ENCODE measurements at regions not wholly inside any gene's neighbourhood (a gene's known extent, or its start where the extent isn't known, plus 50 kb on each side); places are given as distances from the start of the nearest gene placed in this dataset.

- TF ChIP-seq CTCF (IDR thresholded peaks at IDR 0.05) (no peak), POLR2A (IDR thresholded peaks at IDR 0.05; ENCODE audit: low read depth) (no peak), POLR2AphosphoS5 (IDR thresholded peaks at IDR 0.05) (no peak)
- Histone ChIP-seq H3K27ac (replicated peaks in 1 of 4) (no peak overlapping the region), H3K4me1 (peaks cover 0 to 12% (median 5%) of the 10 kb centered on the region in 4 donors), H3K9me3 (no peaks in the 10 kb centered on the region), H3K36me3 (no peaks in the 10 kb centered on the region), H3K4me3 (no peak overlapping the region), H3K27me3 (no peaks in the 10 kb centered on the region)
- no peak for DNase-seq (ENCODE audit: extremely low spot score)
- 88% methylated on average over 2 of the region's 2 CpGs for WGBS
- intact Hi-C loops (cut with DNase I) = no loop called here
These were observed 276.0 kb downstream of the HS3ST1 start for GRCh38 chr4:11152684-11153083.

GRCh38 chr4:11151500-11151899 lies 277.2 kb downstream of the HS3ST1 start:
- intact Hi-C loops (cut with DNase I) = no loop called here
- TF ChIP-seq CTCF (IDR thresholded peaks at IDR 0.05) (no peak), EP300 (IDR thresholded peaks at IDR 0.05) (no peak), POLR2AphosphoS5 (IDR thresholded peaks at IDR 0.05) (no peak), POLR2A (IDR thresholded peaks at IDR 0.05; ENCODE audit: low read depth) (no peak)
- 84% methylated on average over 5 of the region's 5 CpGs for WGBS

GRCh38 chr4:11149612-11150259 lies 279.0 kb downstream of the HS3ST1 start:
- H3K27me3 ChIP-seq = no peaks in the 10 kb centered on the region
- H3K36me3 ChIP-seq = no peaks in the 10 kb centered on the region
- no peaks in the 10 kb centered on the region for H3K9me3 ChIP-seq
- intact Hi-C loops (cut with DNase I) = no loop called here
- 91% methylated on average over 4 of the region's 4 CpGs for WGBS
- TF ChIP-seq EP300 (IDR thresholded peaks at IDR 0.05) (no peak), CTCF (IDR thresholded peaks at IDR 0.05) (no peak), POLR2A (IDR thresholded peaks at IDR 0.05; ENCODE audit: low read depth) (no peak), POLR2AphosphoS5 (IDR thresholded peaks at IDR 0.05) (no peak)
- H3K4me3 ChIP-seq = no peak overlapping the region
- H3K27ac ChIP-seq (replicated peaks in 1 of 4) = no peak overlapping the region
- H3K4me1 ChIP-seq = peaks cover 0 to under 1% (median under 1%) of the 10 kb centered on the region in 4 donors
- DNase-seq (ENCODE audit: extremely low spot score) = no peak

More at GRCh38 chr4:11151500-11151899, 277.2 kb downstream of the HS3ST1 start:
- no peaks in the 10 kb centered on the region for H3K36me3 ChIP-seq
- H3K4me1 ChIP-seq = peaks cover 0 to 12% (median 5%) of the 10 kb centered on the region in 4 donors
- H3K4me3 ChIP-seq = no peak overlapping the region
- no peak for DNase-seq (ENCODE audit: extremely low spot score)
- no peaks in the 10 kb centered on the region for H3K27me3 ChIP-seq
- no peak overlapping the region for H3K27ac ChIP-seq (replicated peaks in 1 of 4)
- no peaks in the 10 kb centered on the region for H3K9me3 ChIP-seq

GRCh38 chr4:11139871-11140270 lies 288.8 kb downstream of the HS3ST1 start:
- H3K9me3 ChIP-seq = no peaks in the 10 kb centered on the region
- no peaks in the 10 kb centered on the region for H3K36me3 ChIP-seq
- no peak overlapping the region for H3K4me3 ChIP-seq
- H3K27me3 ChIP-seq = no peaks in the 10 kb centered on the region
- H3K4me1 ChIP-seq = no peaks in the 10 kb centered on the region
- no peak for TF ChIP-seq POLR2AphosphoS5 (IDR thresholded peaks at IDR 0.05)
- no peak for TF ChIP-seq CTCF (IDR thresholded peaks at IDR 0.05)
- TF ChIP-seq POLR2A (IDR thresholded peaks at IDR 0.05; ENCODE audit: low read depth) = no peak
- TF ChIP-seq EP300 (IDR thresholded peaks at IDR 0.05) = no peak
- WGBS = 82% methylated on average over 1 of the region's 1 CpG
- intact Hi-C loops (cut with DNase I) = no loop called here
- no peak for DNase-seq (ENCODE audit: extremely low spot score)
- no peak overlapping the region for H3K27ac ChIP-seq (replicated peaks in 1 of 4)

- Histone ChIP-seq H3K9me3 (no peaks in the 10 kb centered on the region), H3K4me1 (no peaks in the 10 kb centered on the region), H3K27ac (replicated peaks in 1 of 4) (no peak overlapping the region), H3K27me3 (no peaks in the 10 kb centered on the region), H3K4me3 (no peak overlapping the region), H3K36me3 (no peaks in the 10 kb centered on the region)
- DNase-seq (ENCODE audit: extremely low spot score) = no peak
- WGBS = 84% methylated on average over 1 of the region's 1 CpG
- TF ChIP-seq CTCF (IDR thresholded peaks at IDR 0.05) (no peak), EP300 (IDR thresholded peaks at IDR 0.05) (no peak), POLR2AphosphoS5 (IDR thresholded peaks at IDR 0.05) (no peak), POLR2A (IDR thresholded peaks at IDR 0.05; ENCODE audit: low read depth) (no peak)
- intact Hi-C loops (cut with DNase I) = no loop called here
These were observed 289.7 kb downstream of the HS3ST1 start for GRCh38 chr4:11138964-11139363.
